ENCODE measurements at regions not wholly inside any gene's neighbourhood (a gene's known extent, or its start where the extent isn't known, plus 50 kb on each side); places are given as distances from the start of the nearest gene placed in this dataset.
"Not testable (repeated sequence)": the region's sequence is repeated elsewhere in the genome, so short reads cannot be mapped to it uniquely, and the experiment has no call there.

- no peak overlapping the region for H3K4me3 ChIP-seq (ENCODE audit: low read depth, low read length)
- no peak for DNase-seq (ENCODE audit: low read depth)
- TF ChIP-seq POLR2A (IDR thresholded peaks at IDR 0.05; ENCODE audit: extremely low read depth, insufficient read length) = no peak
- no peak for TF ChIP-seq MYC (IDR thresholded peaks at IDR 0.05; ENCODE audit: low read depth, low read length)
- TF ChIP-seq CTCF (IDR thresholded peaks at IDR 0.05; ENCODE audit: low read depth, low read length) = no peak
- no peak for TF ChIP-seq MAX (IDR thresholded peaks at IDR 0.05; ENCODE audit: low read depth, low read length)
These were observed 210.5 kb upstream of the SPAG17 start for GRCh38 chr1:118395430-118395991.

GRCh38 chr1:118390955-118391354 lies 205.9 kb upstream of the SPAG17 start:
- no peak for TF ChIP-seq MAX (IDR thresholded peaks at IDR 0.05; ENCODE audit: low read depth, low read length)
- no peak for TF ChIP-seq MYC (IDR thresholded peaks at IDR 0.05; ENCODE audit: low read depth, low read length)
- no peak for TF ChIP-seq POLR2A (IDR thresholded peaks at IDR 0.05; ENCODE audit: extremely low read depth, insufficient read length)
- DNase-seq (ENCODE audit: low read depth) = no peak
- no peak overlapping the region for H3K4me3 ChIP-seq (ENCODE audit: low read depth, low read length)

GRCh38 chr1:118388301-118388959 lies 203.4 kb upstream of the SPAG17 start:
- TF ChIP-seq CTCF (IDR thresholded peaks at IDR 0.05; ENCODE audit: low read depth, low read length) = no peak
- no peak for TF ChIP-seq MYC (IDR thresholded peaks at IDR 0.05; ENCODE audit: low read depth, low read length)
- no peak for TF ChIP-seq MAX (IDR thresholded peaks at IDR 0.05; ENCODE audit: low read depth, low read length)
- TF ChIP-seq POLR2A (IDR thresholded peaks at IDR 0.05; ENCODE audit: extremely low read depth, insufficient read length) = no peak
- H3K4me3 ChIP-seq (ENCODE audit: low read depth, low read length) = no peak overlapping the region
- no peak for DNase-seq (ENCODE audit: low read depth)

- no peak for TF ChIP-seq POLR2A (IDR thresholded peaks at IDR 0.05; ENCODE audit: extremely low read depth, insufficient read length)
- TF ChIP-seq MAX (IDR thresholded peaks at IDR 0.05; ENCODE audit: low read depth, low read length) = no peak
- TF ChIP-seq CTCF (IDR thresholded peaks at IDR 0.05; ENCODE audit: low read depth, low read length) = no peak
- TF ChIP-seq MYC (IDR thresholded peaks at IDR 0.05; ENCODE audit: low read depth, low read length) = no peak
- H3K4me3 ChIP-seq (ENCODE audit: low read depth, low read length) = no peak overlapping the region
- no peak for DNase-seq (ENCODE audit: low read depth)
These were observed 196.3 kb upstream of the SPAG17 start for GRCh38 chr1:118381197-118381869.

- DNase-seq (ENCODE audit: low read depth); H3K4me3 ChIP-seq (ENCODE audit: low read depth, low read length): not testable (repeated sequence)
These were observed 192.2 kb upstream of the SPAG17 start for GRCh38 chr1:118377183-118377582.

- H3K4me3 ChIP-seq (ENCODE audit: low read depth, low read length) = no peak overlapping the region
- TF ChIP-seq CTCF (IDR thresholded peaks at IDR 0.05; ENCODE audit: low read depth, low read length) (no peak), MAX (IDR thresholded peaks at IDR 0.05; ENCODE audit: low read depth, low read length) (no peak), MYC (IDR thresholded peaks at IDR 0.05; ENCODE audit: low read depth, low read length) (no peak)
- DNase-seq (ENCODE audit: low read depth) = no peak
These were observed 186.6 kb upstream of the SPAG17 start for GRCh38 chr1:118371612-118372011.
